Liver (tissue), 8 donors: ENCODE measurements at regions not wholly inside any gene's neighbourhood (a gene's known extent, or its start where the extent isn't known, plus 50 kb on each side); places are given as distances from the start of the nearest gene placed in this dataset.

Source experiments
- DNase-seq: peaks from one replicate; pipeline ENCODE4 v3.0.0-alpha.2; 2017; ENCODE audit warnings: low spot score
- H3K27ac ChIP-seq, 2 donors: one replicate each; pipeline ENCODE4 v1.7.0; 2013; ENCODE audit warnings: inconsistent platforms in 2 of 2, low read length in 2 of 2, control low read depth in 1 of 2, low read depth in 1 of 2, mild to moderate bottlenecking in 1 of 2
- H3K27me3 ChIP-seq, 4 donors: one replicate each; pipeline versions ENCODE4 v1.6.1 to v1.7.0; 2013; ENCODE audit warnings: low read length in 3 of 4, inconsistent platforms in 1 of 4, mild to moderate bottlenecking in 1 of 4, moderate library complexity in 1 of 4; ENCODE audit not compliant: control insufficient read depth in 4 of 4, insufficient read depth in 4 of 4
- H3K36me3 ChIP-seq, 4 donors: one replicate each; pipeline versions ENCODE4 v1.6.1 to v1.7.0; 2013; ENCODE audit warnings: low read length in 3 of 4, mild to moderate bottlenecking in 3 of 4, low read depth in 1 of 4, moderate library complexity in 1 of 4; ENCODE audit not compliant: control insufficient read depth in 4 of 4, insufficient read depth in 3 of 4
- H3K4me1 ChIP-seq, 4 donors: one replicate each; pipeline versions ENCODE4 v1.6.1 to v1.7.0; 2013; ENCODE audit warnings: low read length in 3 of 4, mild to moderate bottlenecking in 3 of 4, moderate library complexity in 1 of 4; ENCODE audit not compliant: control insufficient read depth in 4 of 4, insufficient read depth in 4 of 4
- H3K4me3 ChIP-seq, 3 donors: one replicate each; pipeline versions ENCODE4 v1.6.1 to v1.7.0; 2013; ENCODE audit warnings: low read length in 3 of 3, control low read depth in 1 of 3, low read depth in 1 of 3, mild to moderate bottlenecking in 1 of 3
- H3K9ac ChIP-seq, 2 donors: one replicate each; pipeline ENCODE4 v1.7.0; 2013; ENCODE audit warnings: low read length in 2 of 2, mild to moderate bottlenecking in 2 of 2, moderate library complexity in 2 of 2, control low read depth in 1 of 2, low read depth in 1 of 2
- H3K9me3 ChIP-seq, 4 donors: one replicate each; pipeline versions ENCODE4 v1.6.1 to v1.7.0; 2013; ENCODE audit warnings: low read length in 3 of 4; ENCODE audit not compliant: control insufficient read depth in 4 of 4
- ATF3 ChIP-seq: IDR thresholded peaks from 2 replicates; pipeline ENCODE4 v1.6.1; 2016; ENCODE audit warnings: antibody characterized with exemption
- CTCF ChIP-seq: fragments of 150-350 bp; IDR thresholded peaks from 2 replicates; pipeline ENCODE4 v1.5.1; 2017; ENCODE audit warnings: improper control_type of control experiment, low read depth, low read length; ENCODE audit not compliant: missing input control
- EGR1 ChIP-seq, 2 donors: IDR thresholded peaks; 2 replicates each; pipeline ENCODE4 v1.6.1; 2016 to 2018; ENCODE audit warnings: antibody characterized with exemption in 2 of 2, low read depth in 2 of 2
- FOXA1 ChIP-seq: IDR thresholded peaks from 2 replicates; pipeline ENCODE4 v1.6.1; 2016; ENCODE audit warnings: antibody characterized with exemption
- FOXA2 ChIP-seq: IDR thresholded peaks from 2 replicates; pipeline ENCODE4 v1.6.1; 2016; ENCODE audit warnings: antibody characterized with exemption
- GABPA ChIP-seq, 2 donors: IDR thresholded peaks in 1 of 2; conservative IDR thresholded peaks in 1 of 2; 2 replicates each; pipeline ENCODE4 v1.6.1; 2016; ENCODE audit warnings: antibody characterized with exemption in 2 of 2, mild to moderate bottlenecking in 1 of 2, moderate library complexity in 1 of 2
- HNF4A ChIP-seq, 2 donors: conservative IDR thresholded peaks; 2 replicates each; pipeline ENCODE4 v1.6.1; 2016; ENCODE audit warnings: antibody characterized with exemption in 2 of 2, mild to moderate bottlenecking in 2 of 2
- HNF4G ChIP-seq: IDR thresholded peaks from 2 replicates; pipeline ENCODE4 v1.6.1; 2016; ENCODE audit warnings: antibody characterized with exemption
- JUND ChIP-seq, 2 donors: IDR thresholded peaks; 2 replicates each; pipeline ENCODE4 v1.6.1; 2016; ENCODE audit warnings: antibody characterized with exemption in 2 of 2
- MAX ChIP-seq: IDR thresholded peaks from 2 replicates; pipeline ENCODE4 v1.6.1; 2016; ENCODE audit warnings: antibody characterized with exemption
- NR2F2 ChIP-seq: IDR thresholded peaks from 2 replicates; pipeline ENCODE4 v1.6.1; 2016; ENCODE audit warnings: antibody characterized with exemption
- RAD21 ChIP-seq, 2 donors: IDR thresholded peaks; 2 replicates each; pipeline ENCODE4 v1.6.1; 2016; ENCODE audit warnings: antibody characterized with exemption in 2 of 2, mild to moderate bottlenecking in 2 of 2
- REST ChIP-seq: IDR thresholded peaks from 2 replicates; pipeline ENCODE4 v1.6.1; 2016; ENCODE audit warnings: antibody characterized with exemption, mild to moderate bottlenecking
- RXRA ChIP-seq, 2 donors: IDR thresholded peaks; 2 replicates each; pipeline ENCODE4 v1.6.1; 2017 to 2018; ENCODE audit warnings: antibody characterized with exemption in 2 of 2, mild to moderate bottlenecking in 1 of 2
- SP1 ChIP-seq: IDR thresholded peaks from 2 replicates; pipeline ENCODE4 v1.6.1; 2018; ENCODE audit warnings: antibody characterized with exemption, mild to moderate bottlenecking
- TAF1 ChIP-seq: conservative IDR thresholded peaks from 2 replicates; pipeline ENCODE4 v1.6.1; 2016; ENCODE audit warnings: antibody characterized with exemption, mild to moderate bottlenecking
- YY1 ChIP-seq: IDR thresholded peaks from 2 replicates; pipeline ENCODE4 v1.6.1; 2016; ENCODE audit warnings: antibody characterized with exemption, mild to moderate bottlenecking
- ZBTB33 ChIP-seq: IDR thresholded peaks from 2 replicates; pipeline ENCODE4 v1.6.1; 2016; ENCODE audit warnings: antibody characterized with exemption
- whole genome bisulfite sequencing: extraction: QIAGEN DNeasy Blood & Tissue Kit; methylation state at CpG from one replicate; pipeline ENCODE4 v1.1.7; 2013; 5-methylcytosine and 5-hydroxymethylcytosine counted together
- donor health status: healthy.
- donor health status: healthy.
- donor health status: healthy.
- donor health status: healthy.
- donor health status: healthy.

GRCh38 chr4:138899999-138900398, 115.6 kb upstream of the NOCT start:
- 84% methylated on average over 3 of the region's 3 CpGs for WGBS
- TF ChIP-seq EGR1 (IDR thresholded peaks at IDR 0.05; ENCODE audit: low read depth in 2 of 2), result no peak
- TF ChIP-seq YY1, result no peak
- no peak for TF ChIP-seq GABPA (IDR thresholded peaks at IDR 0.05 in 1 of 2, conservative IDR thresholded peaks at IDR 0.05 in 1 of 2)
- TF ChIP-seq RAD21 (IDR thresholded peaks at IDR 0.05), result no peak
- TF ChIP-seq HNF4G, result no peak
- TF ChIP-seq FOXA2, result no peak
- TF ChIP-seq SP1, result no peak
- no peak for TF ChIP-seq REST
- no peak for TF ChIP-seq TAF1
- TF ChIP-seq ATF3, result no peak
- no peak for TF ChIP-seq HNF4A (conservative IDR thresholded peaks at IDR 0.05)
- no peak for TF ChIP-seq FOXA1
- TF ChIP-seq RXRA (IDR thresholded peaks at IDR 0.05), result no peak
- no peak for TF ChIP-seq CTCF
- no peak for TF ChIP-seq NR2F2
- TF ChIP-seq ZBTB33, result no peak
- TF ChIP-seq JUND (IDR thresholded peaks at IDR 0.05), result no peak
- TF ChIP-seq MAX, result no peak
- no peak for DNase-seq
- H3K27me3 ChIP-seq, result no peaks in the 10 kb centered on the region
- H3K36me3 ChIP-seq, result no peaks in the 10 kb centered on the region
- no peaks in the 10 kb centered on the region for H3K4me1 ChIP-seq
- H3K4me3 ChIP-seq, result no peak overlapping the region
- H3K9ac ChIP-seq, result no peak overlapping the region
- no peak overlapping the region for H3K27ac ChIP-seq
- no peaks in the 10 kb centered on the region for H3K9me3 ChIP-seq

- 76% methylated on average over 2 of the region's 2 CpGs for WGBS
- H3K9me3 ChIP-seq, result no peaks in the 10 kb centered on the region
- no peak overlapping the region for H3K4me3 ChIP-seq
- no peak overlapping the region for H3K9ac ChIP-seq
- no peak overlapping the region for H3K27ac ChIP-seq
- no peaks in the 10 kb centered on the region for H3K4me1 ChIP-seq
- H3K36me3 ChIP-seq, result no peaks in the 10 kb centered on the region
- H3K27me3 ChIP-seq, result no peaks in the 10 kb centered on the region
- DNase-seq, result no peak
- TF ChIP-seq TAF1 (no peak), ZBTB33 (no peak), HNF4A (conservative IDR thresholded peaks at IDR 0.05) (no peak), YY1 (no peak), MAX (no peak), RXRA (IDR thresholded peaks at IDR 0.05) (no peak), CTCF (no peak), FOXA1 (no peak)
These were observed 117.3 kb upstream of the NOCT start for GRCh38 chr4:138898282-138898681.
